NOMO-1 treated with DMSO at 0.1 percent for 48 hours (cell line): ENCODE measurements at regions not wholly inside any gene's neighbourhood (a gene's known extent, or its start where the extent isn't known, plus 50 kb on each side); places are given as distances from the start of the nearest gene placed in this dataset.
"Not testable (repeated sequence)": the region's sequence is repeated elsewhere in the genome, so short reads cannot be mapped to it uniquely, and the experiment has no call there.

Experiments
- DNase-seq: peaks from one replicate; lab custom pipeline; 2025; ENCODE audit not compliant: unreplicated experiment; lab: John Stamatoyannopoulos, UW

GRCh38 chr10:130345728-130346127 lies 209.5 kb downstream of the GLRX3 start:
- no peak for DNase-seq

GRCh38 chr10:130350996-130351395 lies 214.8 kb downstream of the GLRX3 start:
- no peak for DNase-seq

GRCh38 chr10:130351466-130352290 lies 215.5 kb downstream of the GLRX3 start:
- no peak for DNase-seq

DNA sequence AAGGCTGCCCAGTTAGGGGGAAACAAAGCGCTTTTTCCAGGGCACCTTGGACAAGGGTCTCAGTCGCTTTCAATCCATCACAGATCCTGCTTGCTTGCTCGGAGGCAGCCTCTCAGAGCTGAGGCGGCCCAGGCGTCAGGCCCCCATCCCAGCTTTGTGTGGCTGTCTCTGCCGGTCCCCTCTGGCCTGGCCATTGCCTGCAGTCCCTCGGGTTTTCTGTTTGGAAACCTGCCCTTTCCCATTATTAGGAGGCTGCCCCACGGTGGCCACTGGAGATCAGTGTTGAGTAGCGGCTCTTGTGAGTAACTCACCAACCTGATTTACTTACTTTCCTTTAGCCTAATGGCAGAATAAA lies 216.1 kb downstream of the GLRX3 start:
- DNase-seq, result no peak

DNA sequence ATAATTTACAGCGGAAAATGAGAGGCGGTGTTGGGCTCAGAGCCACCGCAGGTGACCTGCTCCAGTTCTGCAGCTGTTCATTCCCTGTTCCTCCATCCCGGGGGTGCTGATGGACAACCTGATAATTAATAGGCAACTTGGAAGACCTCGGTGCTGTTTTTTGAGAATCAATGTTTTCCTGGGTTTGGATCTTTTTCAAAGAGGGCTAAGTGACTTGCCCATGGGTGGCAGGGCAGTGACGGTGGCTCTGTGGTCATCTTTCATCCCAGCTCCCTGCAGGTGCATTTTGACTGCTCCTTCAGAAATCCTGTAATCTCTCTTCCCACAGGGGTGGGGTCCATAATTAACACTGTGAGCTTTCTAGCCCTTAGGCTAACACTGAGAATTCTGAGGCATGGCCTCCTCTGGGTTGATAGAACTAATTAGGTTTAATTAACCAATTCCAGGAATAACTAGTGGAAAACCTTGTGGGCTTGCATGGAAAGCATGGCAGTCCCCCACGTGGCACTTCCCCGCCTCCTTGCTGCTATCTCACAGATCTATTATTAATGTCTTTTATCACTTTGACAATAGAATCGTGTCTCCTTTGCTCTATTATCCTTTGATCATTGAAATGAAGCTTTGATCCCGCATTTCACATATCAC lies 217.9 kb downstream of the GLRX3 start:
- no peak for DNase-seq

DNA sequence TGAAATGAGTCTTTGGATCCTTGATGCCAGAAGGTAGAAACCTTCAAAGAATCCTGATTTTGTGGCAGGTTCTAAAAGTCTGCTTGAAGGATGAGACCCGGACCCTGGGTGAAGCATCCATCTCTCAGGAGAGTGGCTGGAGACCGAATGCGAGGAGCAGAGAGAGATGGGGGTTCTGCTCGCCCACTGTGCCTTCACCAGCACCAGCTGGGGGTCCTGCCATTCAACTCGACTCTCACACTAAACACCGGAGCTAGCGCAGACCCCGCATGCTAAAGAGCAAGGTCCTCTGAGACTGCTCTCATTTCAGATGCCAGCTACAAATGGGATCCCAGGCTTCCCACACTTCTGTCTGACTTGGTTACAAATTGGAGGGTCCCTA lies 218.4 kb downstream of the GLRX3 start:
- DNase-seq, result no peak

- DNase-seq, result no peak
These were observed 219.0 kb downstream of the GLRX3 start for GRCh38 chr10:130354976-130355795.

- DNase-seq, result not testable (repeated sequence)
These were observed 220.2 kb downstream of the GLRX3 start for GRCh38 chr10:130356429-130356828.

- DNase-seq, result no peak
These were observed 221.0 kb downstream of the GLRX3 start for GRCh38 chr10:130357226-130357625.

- DNase-seq, result no peak
These were observed 221.8 kb downstream of the GLRX3 start for GRCh38 chr10:130357951-130358350.

DNA sequence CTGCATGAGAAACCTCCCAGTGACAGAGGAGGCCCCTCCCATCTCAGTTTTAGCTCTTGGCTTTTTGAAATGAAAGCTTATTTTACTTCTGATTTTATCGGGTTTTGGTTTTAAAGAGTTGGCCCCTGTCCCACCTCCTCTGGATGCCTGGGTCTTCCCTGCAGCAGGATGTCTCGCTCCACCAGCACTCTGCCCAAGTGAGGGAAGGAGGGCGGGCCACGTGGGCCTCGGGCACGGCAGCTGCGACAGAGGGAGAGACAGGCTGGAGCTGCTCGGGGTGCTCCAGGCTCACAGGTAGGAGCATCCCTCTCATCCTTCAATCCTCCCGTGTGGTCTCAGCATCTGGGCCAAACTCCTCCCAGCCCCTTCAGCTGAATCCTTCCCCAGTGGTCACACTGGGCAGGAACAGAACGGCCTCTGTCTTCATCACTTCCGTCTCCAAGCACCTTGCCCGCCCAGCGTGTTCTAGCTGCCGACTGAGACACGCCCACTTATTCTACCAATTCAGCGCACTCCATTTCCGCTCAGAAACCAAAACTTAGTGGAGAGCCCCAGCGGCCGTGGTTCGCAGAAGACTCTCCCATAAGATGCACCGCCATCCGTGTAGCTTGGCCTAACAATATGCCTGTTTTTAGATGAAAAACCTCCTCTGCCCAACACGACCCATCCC lies 222.9 kb downstream of the GLRX3 start:
- DNase-seq, result no peak

GRCh38 chr10:130359711-130360110 lies 223.5 kb downstream of the GLRX3 start:
- no peak for DNase-seq

- DNase-seq, result no peak
These were observed 224.7 kb downstream of the GLRX3 start for GRCh38 chr10:130360826-130361311.

- DNase-seq, result no peak
These were observed 225.3 kb downstream of the GLRX3 start for GRCh38 chr10:130361351-130362105.

GRCh38 chr10:130362308-130362761 lies 226.1 kb downstream of the GLRX3 start:
- DNase-seq, result no peak

GRCh38 chr10:130363051-130363450 lies 226.9 kb downstream of the GLRX3 start:
- DNase-seq, result no peak

DNA sequence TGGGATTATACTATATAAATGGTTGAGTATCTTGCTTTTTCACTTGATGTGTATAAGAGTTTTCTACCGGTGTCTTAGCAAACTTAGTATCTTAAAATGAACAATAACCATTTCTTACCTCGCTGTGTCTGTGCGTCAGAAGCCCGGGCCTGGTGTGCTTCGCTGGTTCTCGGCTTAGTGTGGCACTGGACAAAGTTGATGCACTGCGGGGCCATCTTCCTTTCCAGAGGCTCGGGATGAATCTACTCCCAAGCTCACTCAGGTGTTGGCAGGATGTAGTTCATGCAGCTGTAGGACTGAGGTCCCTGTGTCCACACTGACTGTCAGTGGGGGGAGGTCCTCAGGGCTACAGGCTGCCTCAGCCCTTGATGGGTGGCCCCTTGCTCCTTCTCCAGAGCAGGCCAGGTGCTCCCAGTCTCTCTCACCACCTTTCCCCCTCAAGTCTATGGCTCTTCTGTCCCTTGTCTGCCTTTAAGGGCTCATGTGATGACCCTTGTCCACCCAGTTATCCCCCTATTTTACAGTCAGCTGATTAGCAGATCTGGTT lies 227.8 kb downstream of the GLRX3 start:
- no peak for DNase-seq

- DNase-seq, result no peak
These were observed 228.6 kb downstream of the GLRX3 start for GRCh38 chr10:130364631-130365411.
